OCI-M2 (cell line): ENCODE measurements at regions not wholly inside any gene's neighbourhood (a gene's known extent, or its start where the extent isn't known, plus 50 kb on each side); places are given as distances from the start of the nearest gene placed in this dataset.

Source experiments
- DNase-seq: peaks from one replicate; lab custom pipeline; 2025; ENCODE audit not compliant: unreplicated experiment; lab: John Stamatoyannopoulos, UW

DNA sequence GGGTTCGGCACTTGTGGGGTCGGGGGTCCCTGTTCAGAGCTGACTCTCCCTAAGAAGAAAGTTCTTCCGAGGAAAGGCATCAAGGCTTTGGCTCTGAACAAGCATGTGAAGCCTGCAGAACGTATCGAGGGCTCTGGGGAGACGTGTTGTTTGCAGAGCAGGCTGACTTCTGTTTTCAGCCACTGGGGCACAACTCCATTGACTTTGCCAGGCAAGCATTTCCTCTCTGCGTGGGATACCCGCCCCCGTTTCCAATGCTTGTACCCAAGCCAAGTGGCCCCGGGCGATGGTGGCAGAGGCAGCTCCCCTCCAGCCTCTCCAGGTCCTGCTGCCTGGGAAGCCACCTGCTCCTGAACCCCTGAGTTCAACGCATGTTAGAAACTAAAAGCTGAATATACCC is 255.7 kb downstream of the RBFOX3 start:
- no peak for DNase-seq

DNA sequence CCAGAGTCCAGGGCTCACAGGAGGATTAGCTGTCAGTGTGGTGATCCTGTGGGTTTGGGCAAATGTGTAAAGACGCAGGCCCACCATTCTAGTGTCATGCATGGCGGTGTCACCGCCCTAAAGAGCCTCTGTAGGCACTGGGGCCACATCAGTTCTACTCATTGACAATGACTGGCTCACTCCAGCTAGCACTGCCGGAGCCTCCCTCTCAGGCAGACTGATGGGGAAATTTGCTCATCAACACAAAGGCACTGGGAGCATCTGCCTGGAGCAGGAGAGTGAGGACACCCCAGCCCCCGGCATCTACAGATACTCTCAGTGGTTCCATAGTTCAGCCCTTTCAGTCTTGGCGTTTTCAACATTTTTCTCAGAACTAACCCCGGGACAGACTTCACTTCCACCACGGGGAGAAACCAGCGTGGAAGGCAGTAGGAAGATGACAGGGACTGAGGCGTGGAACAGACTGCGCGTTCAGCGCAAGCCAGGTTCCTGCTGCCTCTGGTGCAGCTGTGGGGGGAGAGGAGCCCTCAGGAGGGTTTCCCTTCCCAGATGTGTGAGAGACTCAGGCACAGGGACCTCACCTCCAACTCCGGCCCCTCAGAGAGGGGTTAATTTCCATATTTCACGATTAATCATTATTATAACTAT is 256.6 kb downstream of the RBFOX3 start:
- no peak for DNase-seq

GRCh38 chr17:79353548-79353947 is 257.3 kb downstream of the RBFOX3 start:
- no peak for DNase-seq

DNA sequence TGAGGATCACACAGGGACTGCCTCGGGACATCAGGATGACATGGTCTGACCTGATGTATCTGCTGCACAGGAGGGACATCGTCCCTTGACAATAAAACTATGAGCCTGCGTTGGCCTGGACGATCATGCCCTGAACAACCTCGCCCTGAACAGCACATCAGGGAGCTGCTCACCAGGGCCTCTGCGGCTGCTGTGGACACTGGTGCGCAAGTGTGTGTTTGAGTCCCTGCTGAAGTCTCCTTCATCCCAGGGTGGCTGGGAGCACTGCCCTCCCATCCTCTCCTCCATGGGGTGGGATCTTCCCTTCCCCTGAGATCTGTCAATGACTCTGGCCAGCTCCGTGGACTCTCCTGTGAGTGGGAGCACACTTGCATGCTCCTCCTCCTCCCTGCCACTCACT is 257.8 kb downstream of the RBFOX3 start:
- DNase-seq, result no peak

DNA sequence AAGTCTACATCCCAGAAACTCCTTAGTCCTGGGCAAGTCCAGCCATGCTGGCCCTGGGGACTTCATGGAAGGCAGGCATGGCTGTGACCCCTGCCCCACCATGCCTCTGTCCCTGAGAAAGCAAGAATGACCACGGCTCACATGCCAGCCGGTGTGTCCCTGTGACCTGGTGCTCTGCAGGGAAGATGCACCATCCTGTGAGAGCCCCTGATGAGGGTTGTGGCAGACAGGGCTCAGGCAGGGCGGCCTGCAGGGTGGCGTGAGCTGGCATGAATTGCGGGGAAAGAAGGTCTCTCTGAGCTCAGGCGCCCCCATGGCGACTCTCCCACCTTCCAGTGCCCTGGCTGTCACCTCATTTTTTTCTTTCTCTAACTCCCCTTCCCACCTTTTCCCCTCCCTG is 260.3 kb downstream of the RBFOX3 start:
- no peak for DNase-seq

- no peak for DNase-seq
These were observed 261.1 kb downstream of the RBFOX3 start for GRCh38 chr17:79349506-79350400.

DNA sequence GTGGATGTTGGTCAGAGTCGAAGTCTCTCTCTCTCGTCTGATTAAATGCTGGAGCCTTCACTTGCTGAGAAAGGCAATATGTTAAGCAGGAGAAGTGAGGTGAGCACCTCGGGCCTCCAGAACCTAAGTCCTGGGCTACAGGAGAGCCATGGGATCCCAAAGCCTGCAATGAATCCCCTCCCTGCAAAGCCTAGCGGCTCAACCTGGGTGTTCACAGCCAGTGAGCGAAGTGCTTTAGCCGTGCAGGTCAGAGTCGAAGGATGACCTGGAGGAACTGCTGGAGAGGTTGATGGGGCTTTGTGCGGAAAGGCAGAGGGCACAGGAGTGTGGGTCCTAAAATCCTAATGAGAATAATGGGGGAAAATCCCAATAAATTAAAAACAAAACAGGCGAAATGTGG is 267.8 kb downstream of the ENGASE start:
- no peak for DNase-seq

DNA sequence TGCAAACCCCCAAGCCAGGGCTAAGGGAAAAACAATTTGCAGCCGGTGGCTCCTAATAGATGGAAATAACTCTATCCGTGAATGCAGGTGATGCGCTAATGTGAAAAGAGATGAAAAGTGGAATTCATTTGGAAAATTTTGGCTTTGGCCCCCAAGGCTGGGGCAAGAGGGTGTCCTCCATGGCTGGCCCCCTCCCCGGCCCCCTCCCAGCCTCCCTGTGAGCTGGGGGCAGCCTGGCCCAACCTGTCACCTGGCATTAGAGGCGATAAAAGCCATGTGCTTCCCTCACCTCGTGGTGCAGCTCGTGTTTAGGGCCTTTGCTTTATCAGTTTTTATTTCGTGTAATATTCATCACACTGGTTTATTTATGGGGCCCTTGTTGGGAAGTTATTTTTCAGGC is 267.2 kb downstream of the ENGASE start:
- DNase-seq, result no peak

DNA sequence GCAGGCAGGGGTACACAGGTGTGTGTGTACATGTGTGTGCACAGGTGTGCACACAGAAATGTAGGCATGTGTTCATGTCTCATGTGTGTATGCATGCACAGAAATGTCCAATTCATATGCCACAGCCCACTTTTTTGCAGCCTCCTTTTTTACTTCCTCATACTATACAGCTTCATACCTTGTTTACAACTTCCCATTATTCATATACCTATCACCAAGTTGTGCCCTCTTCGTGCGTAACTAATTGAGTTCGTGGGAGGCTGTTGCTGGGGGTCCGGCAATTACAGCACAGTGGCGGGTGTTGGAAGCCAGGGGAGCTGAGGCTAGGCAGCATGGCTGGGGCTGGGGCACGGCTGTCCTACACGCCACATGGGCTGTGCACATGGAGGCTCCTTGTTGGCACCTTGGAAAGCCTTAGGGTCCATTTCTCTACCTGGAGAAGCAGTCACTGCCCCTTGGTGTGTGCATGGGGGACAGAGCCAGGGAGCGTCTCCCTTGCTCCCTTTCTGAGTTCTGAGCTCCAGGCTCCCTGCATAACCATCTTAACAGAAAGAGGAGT is 266.7 kb downstream of the ENGASE start:
- no peak for DNase-seq

DNA sequence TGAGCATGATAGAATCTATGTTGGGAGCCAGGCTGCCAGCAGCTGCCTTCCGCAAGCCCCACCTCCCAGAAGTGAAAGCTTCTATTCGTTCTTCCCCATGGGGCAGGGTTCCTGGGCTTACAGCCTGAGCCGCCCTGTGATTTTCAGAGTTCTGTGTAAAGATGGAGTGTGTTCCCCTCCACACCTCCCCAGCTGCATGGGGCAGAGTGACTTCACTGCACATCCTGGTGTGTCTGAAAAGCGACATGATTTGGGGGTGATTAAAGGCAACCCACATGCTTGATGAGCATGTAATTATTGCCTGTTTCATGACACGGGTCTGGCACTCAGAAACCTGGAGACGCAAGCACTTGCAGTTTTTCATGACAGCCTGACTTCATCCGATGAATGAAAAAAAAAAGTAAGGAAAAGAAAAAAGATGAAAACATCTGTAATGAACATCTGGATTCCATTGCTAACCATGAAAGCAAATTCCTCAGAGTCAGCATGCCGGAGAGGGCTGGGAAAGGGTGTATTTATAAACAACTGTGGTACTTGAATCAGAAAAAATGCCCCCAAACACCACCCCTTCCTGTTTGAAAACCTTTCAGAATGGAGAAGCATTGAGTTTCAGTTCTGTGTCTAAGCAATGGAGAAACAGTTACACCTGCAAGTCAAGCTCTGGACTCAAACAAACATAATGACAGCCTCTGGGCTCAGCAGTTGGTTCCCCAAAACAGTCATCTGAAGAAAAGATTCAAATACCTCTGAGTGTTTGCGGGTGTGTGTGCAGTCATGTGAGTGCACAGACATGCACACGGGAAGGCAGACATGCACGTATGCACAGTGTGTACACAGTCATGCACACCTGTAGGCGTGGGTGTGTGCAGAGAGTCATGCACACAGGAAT is 266.0 kb downstream of the ENGASE start:
- DNase-seq, result no peak

GRCh38 chr17:79339321-79339720 is 264.7 kb downstream of the ENGASE start:
- no peak for DNase-seq

DNA sequence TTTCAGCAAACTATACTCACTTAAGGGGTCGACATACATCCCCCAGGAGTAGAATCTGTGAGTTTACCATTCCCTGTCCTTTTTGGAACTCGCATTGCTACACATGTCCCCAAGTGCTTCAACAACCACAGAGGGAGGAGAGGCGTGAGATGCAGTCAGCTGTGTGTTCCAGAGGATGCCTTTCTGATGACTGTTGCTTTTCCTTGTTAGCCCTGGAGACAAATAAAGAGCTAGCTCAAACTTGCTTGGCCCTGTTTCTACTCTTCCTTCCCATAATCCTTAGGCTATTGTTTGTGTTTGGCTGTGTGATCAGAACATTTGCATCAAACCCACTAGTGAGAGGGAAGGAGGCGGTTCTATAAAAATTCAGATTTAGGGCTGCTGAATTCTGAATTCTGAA is 264.0 kb downstream of the ENGASE start:
- no peak for DNase-seq

DNA sequence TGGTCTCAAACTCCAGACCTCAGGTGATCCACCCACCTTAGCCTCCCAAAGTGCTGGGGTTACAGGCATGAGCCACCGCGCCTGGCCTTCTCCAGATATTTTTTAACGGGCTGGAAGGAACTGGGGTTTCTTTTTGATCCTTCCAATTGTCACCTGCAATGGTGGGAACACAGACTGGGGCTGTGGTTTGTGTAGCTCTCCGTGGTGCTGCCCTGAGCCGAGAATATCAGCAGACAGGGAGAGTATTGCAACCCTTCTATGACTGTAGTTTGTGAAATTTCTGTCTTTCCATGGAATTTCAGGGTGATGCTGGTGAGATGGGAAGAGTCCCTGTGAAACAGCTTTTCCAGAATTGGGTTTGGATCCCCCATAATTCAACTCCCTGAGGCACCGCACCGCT is 263.5 kb downstream of the ENGASE start:
- DNase-seq, result no peak

DNA sequence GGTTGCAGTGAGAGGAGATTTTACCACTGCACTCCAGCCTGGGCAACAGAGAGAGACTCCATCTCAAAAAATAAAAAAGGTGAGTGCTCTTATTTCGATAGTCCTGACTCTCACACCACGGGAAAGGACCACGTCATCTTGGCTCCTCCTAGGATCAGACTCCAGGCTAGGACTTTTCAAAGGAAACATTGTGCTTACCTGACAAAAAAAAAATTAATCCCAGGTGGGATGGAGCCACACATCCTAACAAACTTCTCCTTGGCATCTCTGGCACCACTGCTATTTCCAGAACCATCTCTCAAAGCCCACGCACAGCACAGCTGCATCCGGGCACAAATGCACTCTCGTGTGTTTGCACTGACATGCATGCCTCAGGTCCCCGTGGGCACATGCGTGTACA is 262.4 kb downstream of the ENGASE start:
- DNase-seq, result no peak

DNA sequence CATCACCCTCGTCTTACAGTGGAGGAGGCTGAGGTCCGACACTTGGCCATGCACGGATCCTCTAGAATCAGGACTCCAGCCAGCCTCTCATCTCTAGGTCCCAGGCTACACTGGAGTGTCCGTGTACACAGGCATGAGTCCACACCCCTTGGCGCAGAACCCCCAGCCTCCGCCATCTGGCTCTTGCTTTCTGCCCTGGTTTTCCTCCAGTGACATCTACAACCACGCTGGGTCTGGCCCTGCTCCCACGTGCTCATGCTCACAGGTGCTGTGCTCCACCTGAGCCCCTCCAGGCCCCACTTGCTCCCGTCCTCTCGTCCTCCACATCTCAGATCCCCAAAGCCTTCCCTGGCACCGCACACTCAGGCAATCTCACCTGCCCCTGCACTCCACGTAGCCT is 260.8 kb downstream of the ENGASE start:
- no peak for DNase-seq

GRCh38 chr17:79332011-79332554 is 257.5 kb downstream of the ENGASE start:
- no peak for DNase-seq

- DNase-seq, result no peak
These were observed 256.9 kb downstream of the ENGASE start for GRCh38 chr17:79331492-79331891.

- DNase-seq, result no peak
These were observed 256.1 kb downstream of the ENGASE start for GRCh38 chr17:79330696-79331095.

DNA sequence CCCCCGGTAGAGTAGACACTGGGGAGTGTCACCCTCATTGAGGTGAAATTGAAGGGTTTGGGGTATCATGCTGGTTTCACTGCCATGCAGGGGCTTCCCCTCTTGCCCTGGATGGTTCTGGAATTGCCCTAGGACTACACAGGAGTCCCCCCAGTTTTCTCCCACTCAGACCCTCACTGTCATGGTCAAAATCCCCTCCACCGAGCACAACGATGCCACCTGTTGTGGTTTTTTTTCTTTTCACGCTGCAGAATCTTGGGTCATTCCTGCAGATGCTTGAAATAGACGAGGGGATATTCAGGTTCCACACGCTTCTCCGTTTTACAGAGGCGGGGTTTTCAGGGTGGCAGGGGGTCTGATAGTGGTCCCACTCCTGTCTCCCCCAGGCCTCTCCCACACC is 255.6 kb downstream of the ENGASE start:
- no peak for DNase-seq

DNA sequence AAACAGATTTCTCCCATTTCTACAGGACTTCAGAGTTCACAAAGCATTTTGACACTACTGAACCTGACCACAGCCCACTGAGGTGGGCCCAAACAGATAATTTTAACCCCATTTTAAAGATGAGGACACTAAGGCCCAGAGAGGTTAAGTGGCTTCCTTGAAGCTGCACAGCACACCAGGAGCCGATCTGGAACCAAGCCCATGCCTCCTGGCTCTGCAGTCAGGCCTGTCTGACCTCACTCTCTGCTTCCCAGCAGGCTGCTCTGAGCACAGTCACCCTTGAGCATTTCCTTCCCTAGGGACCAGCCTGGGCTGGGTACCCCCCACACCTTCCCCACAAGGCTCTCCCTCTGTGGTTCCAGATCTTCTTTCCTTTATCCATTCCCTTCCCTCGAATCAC is 252.2 kb downstream of the ENGASE start:
- DNase-seq, result no peak
